HG03442 (cell line): ENCODE measurements at regions not wholly inside any gene's neighbourhood (a gene's known extent, or its start where the extent isn't known, plus 50 kb on each side); places are given as distances from the start of the nearest gene placed in this dataset.
"Not testable (repeated sequence)": the region's sequence is repeated elsewhere in the genome, so short reads cannot be mapped to it uniquely, and the experiment has no call there.

Experiments used
- ATAC-seq: cut with Tn5 transposase; IDR thresholded peaks from one replicate; pipeline ENCODE4 v1.9.1; 2021; ENCODE audit warnings: mild to moderate bottlenecking, moderate library complexity; ENCODE audit not compliant: unreplicated experiment

DNA sequence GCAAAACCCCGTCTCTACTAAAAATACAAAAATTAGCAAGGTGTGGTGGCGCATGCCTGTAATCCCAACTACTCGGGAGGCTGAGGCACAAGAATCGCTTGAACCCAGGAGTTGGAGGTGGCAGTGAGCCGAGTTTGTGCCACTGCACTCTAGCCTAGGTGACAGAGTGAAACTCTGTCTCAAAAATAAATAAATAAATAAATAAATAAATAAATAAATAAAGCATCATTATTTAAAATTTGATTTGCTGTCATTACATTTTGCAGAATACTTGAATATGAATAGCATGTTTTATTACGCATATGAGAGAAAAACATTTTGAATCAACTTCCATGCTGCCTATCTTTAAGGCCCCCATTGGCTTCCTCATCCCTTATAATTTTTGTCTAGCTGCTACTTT is 53.4 kb upstream of the MED14 start:
- ATAC-seq, result not testable (repeated sequence)

DNA sequence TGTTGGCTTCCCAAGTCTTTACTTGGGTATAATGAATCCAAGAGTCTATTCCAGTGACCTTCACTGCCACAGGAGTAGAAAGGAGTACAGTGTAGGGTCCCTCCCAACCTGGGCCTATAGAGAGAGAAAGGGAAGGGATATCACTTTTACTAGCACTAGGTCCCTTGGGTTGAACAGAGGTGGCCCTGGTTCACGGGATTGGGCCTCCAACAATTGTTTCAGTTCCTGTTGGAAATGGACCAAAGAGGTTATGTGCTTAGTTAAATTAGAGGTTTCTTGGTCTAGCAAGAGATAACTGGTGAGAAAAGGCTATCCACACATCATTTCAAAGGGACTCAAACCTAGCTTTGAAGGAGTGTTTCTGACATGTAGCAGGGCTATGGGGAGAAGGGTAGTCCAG is 57.1 kb upstream of the MED14 start:
- ATAC-seq, result no peak

- not testable (repeated sequence) for ATAC-seq
Measured at GRCh38 chrX:40794829-40795130, 59.4 kb upstream of the MED14 start.

DNA sequence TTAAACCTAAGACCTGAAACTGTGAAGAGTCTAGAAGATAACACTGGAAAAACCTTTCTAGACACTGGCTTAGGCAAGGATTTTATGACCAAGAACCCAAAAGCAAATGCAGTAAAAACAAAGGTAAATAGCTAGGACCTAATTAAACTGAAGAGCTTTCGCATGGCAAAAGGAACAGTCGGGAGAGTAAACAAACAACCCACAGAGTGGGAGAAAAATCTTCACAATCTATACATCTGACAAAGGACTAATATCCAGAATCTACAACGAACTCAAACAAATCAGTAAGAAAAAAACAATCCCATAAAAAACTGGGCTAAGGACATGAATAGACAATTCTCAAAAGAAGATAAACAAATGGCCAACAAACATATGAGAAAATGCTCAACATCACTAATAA is 64.4 kb upstream of the MED14 start:
- not testable (repeated sequence) for ATAC-seq

DNA sequence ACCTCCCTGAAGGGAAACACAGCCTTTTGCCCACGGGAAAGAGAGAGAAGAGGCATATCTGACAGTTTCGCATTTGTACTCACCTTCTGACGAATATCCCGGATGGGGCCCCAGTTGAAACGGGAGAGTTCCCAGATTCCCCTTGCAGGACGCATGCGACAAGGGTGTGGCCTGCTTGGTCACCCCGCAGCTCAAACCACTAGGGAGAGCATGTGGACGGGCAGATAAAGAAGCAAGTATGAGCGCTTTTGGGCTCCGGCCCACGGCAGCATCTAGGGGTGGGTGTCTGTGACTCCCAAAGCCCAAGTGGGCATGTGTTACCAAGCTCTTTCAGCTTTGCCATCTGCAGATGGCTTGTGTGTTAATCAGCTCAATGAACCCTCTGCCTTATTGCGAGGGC is 70.1 kb upstream of the MED14 start:
- ATAC-seq, result no peak

DNA sequence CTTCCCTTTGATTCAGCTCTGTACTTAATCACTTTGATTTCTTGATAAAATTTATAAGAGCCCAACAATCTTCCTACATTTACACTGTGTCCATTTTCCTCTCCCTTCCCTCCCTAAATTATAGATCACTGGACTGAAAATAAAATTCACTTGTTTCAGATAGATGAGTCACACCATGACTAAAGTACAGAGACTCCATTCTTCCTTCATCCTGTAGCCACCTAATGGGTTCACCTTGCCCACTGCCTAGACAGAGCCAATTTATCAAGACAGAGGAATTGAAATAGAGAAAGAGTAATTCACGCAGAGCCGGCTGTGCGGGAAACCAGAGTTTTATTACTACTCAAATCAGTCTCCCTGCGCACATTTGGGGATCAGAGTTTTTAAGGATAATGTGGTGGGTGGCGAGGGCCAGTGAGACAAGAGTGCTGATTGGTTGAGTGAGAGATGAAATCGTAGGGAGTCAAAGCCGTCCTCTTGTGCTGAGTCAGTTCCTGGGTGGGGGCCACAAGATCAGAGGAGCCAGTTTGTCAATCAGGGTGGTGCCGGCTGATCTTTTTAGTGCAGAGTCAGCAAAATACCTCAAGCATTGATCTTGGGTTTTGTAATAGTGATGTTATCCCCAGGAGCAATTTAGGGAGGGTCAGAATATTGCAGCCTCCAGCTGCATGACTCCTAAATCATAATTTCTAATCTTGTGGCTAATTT is 71.3 kb upstream of the MED14 start:
- no peak for ATAC-seq

DNA sequence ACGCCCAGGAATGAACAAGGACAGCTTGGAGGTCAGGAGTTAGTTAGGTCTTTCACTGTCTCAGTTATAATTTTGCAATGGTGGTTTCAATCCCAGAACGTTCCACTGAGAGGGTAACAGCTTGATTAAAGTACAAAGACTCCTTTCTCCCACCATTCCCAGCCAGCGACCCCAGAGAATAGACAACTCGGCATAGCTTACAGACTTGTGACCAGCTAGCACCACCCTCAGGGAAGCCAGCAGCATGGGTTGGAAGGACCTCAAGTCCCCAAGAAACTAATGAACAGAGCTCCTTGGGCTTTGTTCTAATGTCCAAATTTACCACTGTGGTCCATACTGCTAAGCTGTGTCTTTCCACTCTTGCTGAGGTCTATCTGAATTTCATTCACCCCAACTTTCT is 72.0 kb upstream of the MED14 start:
- ATAC-seq, result no peak

GRCh38 chrX:40808203-40808602 is 72.9 kb upstream of the MED14 start:
- ATAC-seq, result no peak

- no peak for ATAC-seq
Measured at GRCh38 chrX:40809210-40809609, 73.9 kb upstream of the MED14 start.

GRCh38 chrX:40815045-40815444 is 79.7 kb upstream of the MED14 start:
- ATAC-seq, result not testable (repeated sequence)

GRCh38 chrX:40816906-40817305 is 81.6 kb upstream of the MED14 start:
- no peak for ATAC-seq

DNA sequence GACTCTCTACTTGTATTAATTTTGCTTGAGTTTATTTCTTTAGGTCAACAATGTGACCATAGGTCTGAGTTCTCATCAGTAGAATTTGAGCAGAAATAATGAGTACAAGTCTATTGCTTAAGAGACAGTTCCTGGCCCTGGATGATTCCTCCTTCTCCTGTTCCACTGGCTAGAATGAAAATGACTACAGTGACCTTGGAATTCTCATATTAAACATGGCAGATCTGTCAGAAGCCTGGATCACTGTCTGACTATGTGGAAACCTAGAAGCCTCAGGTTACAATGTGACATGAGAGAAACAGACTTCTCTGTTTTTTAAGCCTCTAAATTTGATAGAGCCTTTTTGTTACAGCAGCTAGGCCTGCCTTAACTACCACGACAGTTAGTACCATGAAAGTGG is 82.9 kb upstream of the MED14 start:
- ATAC-seq, result no peak

GRCh38 chrX:40821780-40822179 is 86.4 kb upstream of the MED14 start:
- no peak for ATAC-seq

GRCh38 chrX:40827331-40827730 is 92.0 kb upstream of the MED14 start:
- ATAC-seq, result no peak

DNA sequence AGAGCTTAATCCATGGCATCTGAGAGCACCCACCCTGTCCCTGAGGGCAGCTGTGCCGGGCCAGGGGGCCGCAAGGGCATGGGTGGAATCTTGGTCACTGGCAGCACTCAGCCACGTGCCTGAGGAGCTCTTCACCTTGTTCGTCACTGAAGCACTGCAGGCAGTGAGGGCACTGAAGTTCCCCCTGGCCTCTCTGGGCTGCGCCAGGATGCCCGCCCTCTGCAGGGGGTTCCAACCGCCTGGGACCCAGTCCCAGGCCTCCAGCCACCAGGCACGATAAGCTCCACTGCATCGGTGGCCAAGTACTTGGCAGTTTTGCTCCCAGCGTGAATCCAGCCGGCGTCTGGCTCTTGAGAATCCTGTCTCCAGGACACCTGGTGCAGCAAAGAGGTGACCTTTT is 96.4 kb upstream of the MED14 start:
- ATAC-seq, result no peak

- no peak for ATAC-seq
Measured at GRCh38 chrX:40832723-40833122, 97.4 kb upstream of the MED14 start.

GRCh38 chrX:40834225-40834624 is 98.9 kb upstream of the MED14 start:
- ATAC-seq, result no peak

GRCh38 chrX:40835526-40835925 is 100.2 kb upstream of the MED14 start:
- ATAC-seq, result no peak

DNA sequence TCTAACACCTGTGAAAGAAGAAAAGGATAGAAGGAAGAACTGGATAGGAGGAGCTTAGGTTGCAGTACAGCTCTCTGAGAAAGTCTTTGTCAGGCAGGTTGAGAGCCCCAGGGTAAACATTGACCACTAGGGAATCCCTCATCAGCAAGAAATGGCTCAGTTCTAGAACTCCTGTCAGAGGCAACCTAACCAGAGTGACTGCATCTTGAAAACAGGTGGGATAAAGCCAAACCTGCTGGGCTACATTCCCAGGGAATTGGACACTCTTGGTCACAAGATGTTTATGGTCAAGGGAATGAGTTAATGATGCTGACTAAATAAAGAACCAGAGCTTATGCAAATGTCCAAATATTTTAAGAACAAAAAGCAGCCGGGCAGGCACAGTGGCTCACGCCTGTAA is 108.3 kb upstream of the MED14 start:
- ATAC-seq, result no peak

GRCh38 chrX:40844471-40844870 is 109.1 kb upstream of the MED14 start:
- no peak for ATAC-seq

DNA sequence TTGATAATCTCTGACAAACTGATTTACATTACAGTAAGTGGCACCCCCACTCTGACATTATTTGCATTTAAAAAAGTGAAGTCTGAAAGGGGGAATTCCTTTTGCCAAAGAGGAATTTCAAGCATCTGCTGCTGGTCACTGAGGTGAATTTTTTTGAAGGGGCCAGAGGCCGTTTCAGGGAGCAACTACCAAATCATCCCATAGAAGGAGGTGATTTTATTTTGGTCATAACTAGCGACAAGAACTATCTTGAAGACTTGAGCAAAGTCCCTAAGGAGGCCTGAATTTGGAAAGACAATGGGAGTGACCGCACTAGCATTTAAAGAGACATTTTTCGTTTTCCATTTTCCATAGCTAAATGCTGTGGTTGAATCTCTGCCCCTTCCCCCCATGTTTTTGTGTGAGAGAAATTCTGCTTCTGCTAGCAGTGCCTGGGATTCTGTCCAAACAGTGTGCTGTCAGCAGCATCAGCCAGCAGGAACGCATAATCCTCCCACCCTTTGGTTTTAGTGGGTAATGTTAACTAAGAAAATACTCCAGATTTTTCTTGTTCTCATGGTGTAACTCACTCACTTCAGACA is 110.1 kb upstream of the MED14 start:
- no peak for ATAC-seq

- ATAC-seq, result no peak
Measured at GRCh38 chrX:40849906-40850823, 114.8 kb upstream of the MED14 start.
